Stomach (tissue), 4 donors: ENCODE measurements at regions not wholly inside any gene's neighbourhood (a gene's known extent, or its start where the extent isn't known, plus 50 kb on each side); places are given as distances from the start of the nearest gene placed in this dataset.

Source experiments
- CTCF ChIP-seq, 7 experiments: fragments of 450-650 bp in 4 of 7; fragments of 200-600 bp in 3 of 7; sonication (generic) in 3 of 7; IDR thresholded peaks; one replicate each; pipeline ENCODE4 v1.5.1; 2016 to 2019; ENCODE audit warnings: antibody characterized with exemption in 7 of 7, control low read depth in 2 of 7, mild to moderate bottlenecking in 1 of 7
- EP300 ChIP-seq: sonication (generic); formaldehyde crosslinking; IDR thresholded peaks from one replicate; pipeline ENCODE4 v1.6.1; 2017; ENCODE audit warnings: antibody characterized with exemption

- TF ChIP-seq CTCF (IDR thresholded peaks at IDR 0.05) (no peak), EP300 (no peak)
Observed at GRCh38 chr3:71903112-71903495, 118.2 kb upstream of the PROK2 start.
